ENCODE measurements at regions not wholly inside any gene's neighbourhood (a gene's known extent, or its start where the extent isn't known, plus 50 kb on each side); places are given as distances from the start of the nearest gene placed in this dataset.

DNA sequence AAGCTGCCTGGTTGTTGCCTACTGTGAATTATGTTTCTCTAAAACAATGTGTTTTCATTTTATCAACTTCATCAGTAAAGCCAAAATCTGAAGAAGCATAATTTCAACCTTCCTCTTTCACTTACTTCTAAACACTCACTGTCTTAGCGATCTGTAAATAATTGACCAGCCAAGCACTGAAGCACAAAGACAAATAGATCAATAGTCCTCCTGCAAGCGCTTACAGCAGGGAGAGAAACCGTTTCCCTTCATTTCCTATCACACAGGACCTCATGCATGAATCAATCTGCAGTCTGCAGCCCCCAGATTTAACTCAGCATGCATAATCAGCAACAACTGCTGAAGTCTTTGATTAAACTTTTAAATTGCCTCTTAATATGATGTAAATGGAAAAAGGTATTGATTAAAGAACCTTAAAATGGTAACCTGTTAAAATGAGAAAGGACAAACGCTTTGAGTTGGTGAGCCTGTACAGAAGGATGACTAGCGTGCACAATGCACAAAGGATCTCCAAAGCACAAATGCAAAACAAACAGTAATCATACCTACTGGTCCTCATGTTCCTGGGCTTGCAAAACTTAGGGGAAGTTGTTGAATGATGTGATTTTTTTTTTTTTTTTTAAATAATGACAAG, 370.2 kb upstream of the ZNF385D start:
- TF ChIP-seq, protein P1, sequence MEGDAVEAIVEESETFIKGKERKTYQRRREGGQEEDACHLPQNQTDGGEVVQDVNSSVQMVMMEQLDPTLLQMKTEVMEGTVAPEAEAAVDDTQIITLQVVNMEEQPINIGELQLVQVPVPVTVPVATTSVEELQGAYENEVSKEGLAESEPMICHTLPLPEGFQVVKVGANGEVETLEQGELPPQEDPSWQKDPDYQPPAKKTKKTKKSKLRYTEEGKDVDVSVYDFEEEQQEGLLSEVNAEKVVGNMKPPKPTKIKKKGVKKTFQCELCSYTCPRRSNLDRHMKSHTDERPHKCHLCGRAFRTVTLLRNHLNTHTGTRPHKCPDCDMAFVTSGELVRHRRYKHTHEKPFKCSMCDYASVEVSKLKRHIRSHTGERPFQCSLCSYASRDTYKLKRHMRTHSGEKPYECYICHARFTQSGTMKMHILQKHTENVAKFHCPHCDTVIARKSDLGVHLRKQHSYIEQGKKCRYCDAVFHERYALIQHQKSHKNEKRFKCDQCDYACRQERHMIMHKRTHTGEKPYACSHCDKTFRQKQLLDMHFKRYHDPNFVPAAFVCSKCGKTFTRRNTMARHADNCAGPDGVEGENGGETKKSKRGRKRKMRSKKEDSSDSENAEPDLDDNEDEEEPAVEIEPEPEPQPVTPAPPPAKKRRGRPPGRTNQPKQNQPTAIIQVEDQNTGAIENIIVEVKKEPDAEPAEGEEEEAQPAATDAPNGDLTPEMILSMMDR (conservative IDR thresholded peaks at IDR 0.05): no peak
- H3K27ac ChIP-seq: peak overlapping the region; percentile 71

DNA sequence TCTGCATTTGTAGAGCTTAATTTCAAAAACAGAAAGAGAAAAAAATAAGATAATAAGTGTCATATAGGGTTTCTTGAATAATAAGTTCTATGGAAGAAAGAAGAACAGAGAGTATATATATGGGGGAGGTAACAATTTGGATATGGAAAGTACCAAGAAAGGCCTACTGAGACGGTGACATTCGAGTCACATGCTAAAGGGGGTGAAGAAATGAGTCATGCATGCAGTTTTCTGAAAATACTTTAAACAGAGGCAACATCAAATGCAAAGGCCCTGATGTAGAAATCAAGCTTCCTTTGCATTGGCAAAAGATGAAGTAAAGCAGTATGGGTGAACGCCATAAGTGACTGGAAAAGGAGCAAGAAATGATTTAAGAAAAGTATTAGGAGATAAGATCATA, 371.6 kb upstream of the ZNF385D start:
- H3K27ac ChIP-seq: no peak overlapping the region
- TF ChIP-seq, protein P1 (conservative IDR thresholded peaks at IDR 0.05): no peak

DNA sequence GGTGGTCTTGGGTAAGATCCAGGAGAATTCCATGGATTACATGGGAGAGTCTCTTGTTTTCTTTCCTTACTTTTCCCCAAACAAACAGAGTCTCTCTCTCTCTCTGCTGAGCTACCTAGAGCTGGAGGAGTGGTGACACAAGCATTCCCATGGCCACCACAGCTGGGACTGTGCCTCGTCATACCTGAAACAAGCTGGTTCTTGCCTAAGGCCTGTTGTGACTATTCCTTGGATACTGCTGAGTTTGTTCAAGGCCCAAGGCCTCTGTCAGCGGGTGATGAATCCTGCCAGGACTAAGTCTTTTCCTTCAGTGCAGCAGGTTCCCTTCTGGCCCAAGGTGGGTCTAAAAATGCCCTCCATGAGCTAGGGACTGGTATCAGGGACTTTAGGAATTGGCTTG, 378.1 kb upstream of the ZNF385D start:
- TF ChIP-seq, protein P1 (conservative IDR thresholded peaks at IDR 0.05): no peak
- H3K27ac ChIP-seq: no peak overlapping the region

DNA sequence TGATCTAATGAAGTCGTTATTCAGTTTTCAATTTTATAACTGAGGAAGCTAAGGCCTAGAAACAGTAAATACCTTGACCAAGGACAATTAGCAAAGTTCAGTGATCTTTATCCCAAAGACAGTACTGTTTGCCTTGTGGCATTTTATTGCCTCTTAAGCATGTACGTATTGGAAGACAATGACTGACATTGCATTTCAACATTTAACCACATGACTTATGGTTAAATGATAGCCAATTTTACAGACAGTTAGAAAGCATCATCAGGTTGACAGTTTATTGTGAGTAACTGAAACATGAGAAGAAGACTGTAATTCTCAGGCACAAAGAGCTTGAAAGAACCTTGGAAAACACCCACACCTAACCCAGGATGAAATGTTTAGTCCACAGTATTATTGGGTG, 390.8 kb upstream of the ZNF385D start:
- TF ChIP-seq, protein P1 (conservative IDR thresholded peaks at IDR 0.05): no peak
- H3K27ac ChIP-seq: peak overlapping the region; percentile 37

DNA sequence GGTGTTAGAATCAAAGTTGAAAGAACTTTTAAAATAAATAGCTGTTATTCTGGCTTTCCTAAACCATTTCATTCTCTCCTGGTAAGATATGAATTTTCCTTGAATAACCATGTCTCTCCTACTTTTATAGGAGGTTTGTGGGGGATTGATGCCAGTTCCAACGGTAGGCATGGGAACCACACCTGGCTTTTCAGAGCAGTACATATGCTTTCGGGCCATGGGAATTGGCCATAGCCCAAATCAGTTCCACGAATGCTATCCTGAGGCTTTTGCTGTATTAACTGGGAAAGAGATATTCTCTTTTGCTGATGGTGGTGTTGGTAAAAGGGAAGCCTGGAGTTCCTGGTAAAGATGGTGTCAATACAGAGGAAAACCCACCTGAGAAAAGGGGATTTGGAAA, 396.2 kb upstream of the ZNF385D start:
- TF ChIP-seq, protein P1 (conservative IDR thresholded peaks at IDR 0.05): no peak
- H3K27ac ChIP-seq: no peak overlapping the region

DNA sequence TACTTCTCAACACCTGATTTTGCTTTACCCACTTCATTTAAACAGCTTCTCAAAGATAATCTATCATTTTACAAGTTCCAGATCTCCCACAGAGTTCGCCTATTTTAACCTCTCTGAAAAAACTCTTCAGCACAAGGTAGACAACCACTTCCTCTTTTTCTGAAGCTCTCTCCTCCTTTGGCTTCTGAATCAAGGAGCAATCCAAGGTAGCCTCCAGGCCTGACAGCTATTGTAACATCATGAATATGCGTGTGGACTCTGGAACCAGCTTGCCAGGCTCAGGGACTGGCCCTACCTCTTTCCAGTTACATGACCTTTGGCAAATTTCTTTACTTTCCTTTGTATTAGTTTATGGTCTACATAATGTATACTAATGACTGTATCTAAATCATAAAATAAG, 405.9 kb upstream of the ZNF385D start:
- no peak overlapping the region for H3K27ac ChIP-seq
- TF ChIP-seq, protein P1 (conservative IDR thresholded peaks at IDR 0.05): no peak

DNA sequence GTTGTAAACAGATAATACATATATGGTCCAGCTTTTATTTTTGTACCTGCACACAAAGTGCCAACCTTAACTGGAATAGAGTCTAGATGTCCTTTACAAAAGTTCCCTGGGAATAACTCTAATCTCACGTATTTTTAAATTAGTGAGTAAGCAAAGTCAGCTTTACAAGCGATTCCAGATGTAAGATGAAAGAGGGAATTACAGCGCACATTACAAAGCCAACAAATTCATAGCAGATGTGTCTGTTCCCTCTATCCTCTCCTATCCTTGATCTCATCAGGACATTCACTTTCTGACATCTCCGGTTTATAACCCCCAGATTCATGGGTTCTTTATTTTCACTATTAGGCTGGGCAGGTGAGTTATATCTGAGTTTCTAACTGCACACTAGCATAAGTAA, 406.8 kb upstream of the ZNF385D start:
- TF ChIP-seq, protein P1 (conservative IDR thresholded peaks at IDR 0.05): no peak
- H3K27ac ChIP-seq: no peak overlapping the region
